Peyer's patch (tissue), 4 donors: ENCODE measurements at regions not wholly inside any gene's neighbourhood (a gene's known extent, or its start where the extent isn't known, plus 50 kb on each side); places are given as distances from the start of the nearest gene placed in this dataset.

ENCODE experiments used
- DNase-seq, 3 donors: peaks; one replicate each; pipeline ENCODE4 v3.0.0-alpha.2; 2017 to 2019
- H3K27ac ChIP-seq, 4 donors: fragments of 200-600 bp; sonication (generic); one replicate each; pipeline ENCODE4 v1.5.1; 2016 to 2019
- H3K27me3 ChIP-seq, 2 donors: fragments of 200-600 bp; sonication (generic); one replicate each; pipeline ENCODE4 v1.5.1; 2019
- H3K36me3 ChIP-seq, 3 donors: fragments of 200-600 bp; sonication (generic); one replicate each; pipeline ENCODE4 v1.5.1; 2016 to 2019
- H3K4me1 ChIP-seq, 4 donors: fragments of 200-600 bp; sonication (generic); one replicate each; pipeline ENCODE4 v1.5.1; 2016 to 2019
- H3K4me3 ChIP-seq, 4 donors: fragments of 200-600 bp; sonication (generic); 1 replicate in 3 of 4; 2 replicates in 1 of 4; pipeline ENCODE4 v1.5.1; 2016 to 2019; ENCODE audit warnings: mild to moderate bottlenecking in 1 of 4
- H3K9me3 ChIP-seq, 4 donors: fragments of 200-600 bp; sonication (generic); one replicate each; pipeline ENCODE4 v1.5.1; 2016 to 2019; ENCODE audit warnings: mild to moderate bottlenecking in 1 of 4
- CTCF ChIP-seq, 6 experiments: fragments of 450-650 bp in 4 of 6; fragments of 200-600 bp in 2 of 6; sonication (generic) in 1 of 6; IDR thresholded peaks; one replicate each; pipeline ENCODE4 v1.5.1; 2017 to 2019; ENCODE audit warnings: antibody characterized with exemption in 6 of 6, mild to moderate bottlenecking in 3 of 6, moderate library complexity in 1 of 6
- POLR2A ChIP-seq, 2 donors: fragments of 450-650 bp; IDR thresholded peaks; one replicate each; pipeline ENCODE4 v1.5.1; 2017; ENCODE audit warnings: antibody characterized with exemption in 2 of 2, mild to moderate bottlenecking in 2 of 2, moderate library complexity in 2 of 2

GRCh38 chr10:78426181-78426580 lies 392.5 kb downstream of the RPS24 start:
- Histone ChIP-seq H3K27ac (no peak overlapping the region), H3K27me3 (no peaks in the 10 kb centered on the region), H3K36me3 (no peaks in the 10 kb centered on the region), H3K4me1 (no peaks in the 10 kb centered on the region), H3K4me3 (no peak overlapping the region), H3K9me3 (no peaks in the 10 kb centered on the region)
- no peak for TF ChIP-seq CTCF (IDR thresholded peaks at IDR 0.05)
- TF ChIP-seq POLR2A (IDR thresholded peaks at IDR 0.05), result no peak
- no peak for DNase-seq

- no peak for DNase-seq
Observed at GRCh38 chr10:78427497-78428031, 393.9 kb downstream of the RPS24 start.

GRCh38 chr10:78428579-78428978 lies 394.9 kb downstream of the RPS24 start:
- no peak overlapping the region for H3K27ac ChIP-seq
- DNase-seq, result no peak
- TF ChIP-seq CTCF (IDR thresholded peaks at IDR 0.05), result no peak
- no peak for TF ChIP-seq POLR2A (IDR thresholded peaks at IDR 0.05)
- no peaks in the 10 kb centered on the region for H3K9me3 ChIP-seq
- H3K36me3 ChIP-seq, result no peaks in the 10 kb centered on the region
- peaks cover 0 to 6% (median 0%) of the 10 kb centered on the region in 4 donors for H3K4me1 ChIP-seq
- no peaks in the 10 kb centered on the region for H3K27me3 ChIP-seq
- no peak overlapping the region for H3K4me3 ChIP-seq

More at GRCh38 chr10:78427497-78428031, 393.9 kb downstream of the RPS24 start:
- Histone ChIP-seq H3K27ac (no peak overlapping the region), H3K27me3 (no peaks in the 10 kb centered on the region), H3K9me3 (no peaks in the 10 kb centered on the region), H3K36me3 (no peaks in the 10 kb centered on the region), H3K4me1 (no peaks in the 10 kb centered on the region), H3K4me3 (no peak overlapping the region)
- TF ChIP-seq CTCF (IDR thresholded peaks at IDR 0.05), result no peak
- no peak for TF ChIP-seq POLR2A (IDR thresholded peaks at IDR 0.05)

- no peak for DNase-seq
Observed at GRCh38 chr10:78429984-78430383, 396.3 kb downstream of the RPS24 start.

DNA sequence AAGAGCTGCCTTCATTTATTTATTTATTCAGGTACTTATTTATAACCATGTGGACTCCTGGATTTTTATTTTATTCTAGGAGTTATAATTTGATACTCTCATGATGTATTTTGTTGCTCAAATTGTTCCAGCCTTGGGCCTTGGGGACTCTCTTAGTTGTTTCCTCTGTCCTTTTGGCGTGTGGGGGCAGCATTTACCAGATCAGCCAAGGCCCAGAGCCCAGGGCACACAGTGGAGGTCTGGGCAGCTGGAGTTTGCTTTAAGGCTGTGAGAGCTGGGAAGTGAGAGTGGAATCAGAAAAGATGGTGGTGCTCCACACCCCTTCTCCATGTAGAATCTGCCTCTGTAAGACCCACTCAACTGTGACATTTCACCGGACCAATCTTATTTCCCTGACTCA lies 398.9 kb downstream of the RPS24 start:
- H3K27ac ChIP-seq, result no peak overlapping the region
- H3K4me1 ChIP-seq, result peaks cover 0 to 7% (median 0%) of the 10 kb centered on the region in 4 donors
- DNase-seq, result no peak
- H3K9me3 ChIP-seq, result no peaks in the 10 kb centered on the region
- TF ChIP-seq POLR2A (IDR thresholded peaks at IDR 0.05) (no peak), CTCF (IDR thresholded peaks at IDR 0.05) (no peak)
- no peaks in the 10 kb centered on the region for H3K27me3 ChIP-seq
- H3K4me3 ChIP-seq, result no peak overlapping the region
- H3K36me3 ChIP-seq, result no peaks in the 10 kb centered on the region

More at GRCh38 chr10:78429984-78430383, 396.3 kb downstream of the RPS24 start:
- Histone ChIP-seq H3K36me3 (no peaks in the 10 kb centered on the region), H3K9me3 (no peaks in the 10 kb centered on the region), H3K4me1 (peaks cover 0 to 7% (median 0%) of the 10 kb centered on the region in 4 donors), H3K27ac (no peak overlapping the region), H3K4me3 (no peak overlapping the region), H3K27me3 (no peaks in the 10 kb centered on the region)
- no peak for TF ChIP-seq POLR2A (IDR thresholded peaks at IDR 0.05)
- no peak for TF ChIP-seq CTCF (IDR thresholded peaks at IDR 0.05)
